Colonic mucosa (tissue), 4 donors: ENCODE measurements at regions not wholly inside any gene's neighbourhood (a gene's known extent, or its start where the extent isn't known, plus 50 kb on each side); places are given as distances from the start of the nearest gene placed in this dataset.

Experiments used
- DNase-seq: peaks from one replicate; pipeline ENCODE4 v3.0.0-alpha.2; 2020
- H3K27ac ChIP-seq: fragments of 200-600 bp; one replicate; pipeline ENCODE4 v1.8.0; 2021
- H3K27me3 ChIP-seq: fragments of 200-600 bp; one replicate; pipeline ENCODE4 v1.8.0; 2021
- H3K36me3 ChIP-seq: fragments of 200-600 bp; one replicate; pipeline ENCODE4 v1.8.0; 2021
- H3K4me1 ChIP-seq: fragments of 200-600 bp; one replicate; pipeline ENCODE4 v1.8.0; 2021; ENCODE audit warnings: mild to moderate bottlenecking
- H3K4me3 ChIP-seq: fragments of 200-600 bp; one replicate; pipeline ENCODE4 v1.8.0; 2021
- H3K9ac ChIP-seq, 2 donors: one replicate each; pipeline ENCODE4 v1.7.0; 2013; ENCODE audit warnings: control low read depth in 2 of 2, low read depth in 2 of 2, low read length in 2 of 2
- H3K9me3 ChIP-seq: fragments of 200-600 bp; one replicate; pipeline ENCODE4 v1.8.0; 2021
- CTCF ChIP-seq: fragments of 200-600 bp; IDR thresholded peaks from one replicate; pipeline ENCODE4 v1.8.0; 2022; ENCODE audit warnings: antibody characterized with exemption, mild to moderate bottlenecking
- intact Hi-C: fragments of 100-400 bp; cut with DNase I; formaldehyde crosslinking; loops from one replicate; pipeline ENCODE4 v1.14.1; 2022
- donor health status: healthy.
- donor health status: DM: no; HTN: no; CAD: no.
- donor health status: DM: no; HTN: no; CAD: no.

DNA sequence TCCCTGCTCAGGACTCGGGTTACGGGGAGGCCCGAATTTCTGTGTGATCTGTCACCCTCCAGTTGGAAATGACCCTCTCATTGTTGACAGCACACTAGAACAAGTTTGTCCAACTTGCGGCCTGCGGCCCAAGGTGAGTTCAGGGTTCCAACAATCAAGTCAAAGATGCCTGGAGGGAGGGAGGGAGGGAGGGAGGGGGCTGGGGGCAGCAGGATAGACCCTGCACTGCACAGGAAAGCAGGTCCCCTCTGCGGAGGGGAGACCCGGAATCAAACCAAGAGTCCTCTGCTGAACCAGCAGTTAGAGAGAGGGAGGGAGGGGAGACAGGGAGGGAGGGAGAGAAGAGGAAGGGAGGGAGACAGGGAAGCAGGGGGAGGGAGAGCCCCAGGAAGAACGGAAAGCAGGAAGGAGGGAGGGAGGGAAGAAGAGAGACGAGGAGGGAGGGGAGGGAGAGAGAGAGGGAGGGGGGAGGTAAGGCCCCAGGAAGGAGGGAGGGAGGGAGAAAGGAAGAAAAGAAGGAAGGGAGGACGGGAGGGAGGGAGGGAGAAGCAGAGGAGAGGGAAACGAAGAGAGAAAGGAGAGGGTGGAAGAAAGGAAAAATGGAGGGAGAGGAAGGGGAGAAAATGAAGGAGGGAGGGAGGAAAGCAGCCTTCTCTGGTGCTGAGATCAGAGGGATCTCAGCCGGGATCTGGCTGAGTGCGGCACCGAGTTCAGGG is 96.7 kb upstream of the CDH5 start:
- Histone ChIP-seq H3K36me3 (no peaks in the 10 kb centered on the region), H3K9me3 (no peaks in the 10 kb centered on the region), H3K9ac (no peak overlapping the region), H3K4me3 (peak overlapping the region; percentile 31), H3K4me1 (peaks cover 6% of the 10 kb centered on the region), H3K27me3 (no peaks in the 10 kb centered on the region), H3K27ac (no peak overlapping the region)
- DNase-seq, result no peak
- intact Hi-C loops, result no loop called here
- no peak for TF ChIP-seq CTCF

DNA sequence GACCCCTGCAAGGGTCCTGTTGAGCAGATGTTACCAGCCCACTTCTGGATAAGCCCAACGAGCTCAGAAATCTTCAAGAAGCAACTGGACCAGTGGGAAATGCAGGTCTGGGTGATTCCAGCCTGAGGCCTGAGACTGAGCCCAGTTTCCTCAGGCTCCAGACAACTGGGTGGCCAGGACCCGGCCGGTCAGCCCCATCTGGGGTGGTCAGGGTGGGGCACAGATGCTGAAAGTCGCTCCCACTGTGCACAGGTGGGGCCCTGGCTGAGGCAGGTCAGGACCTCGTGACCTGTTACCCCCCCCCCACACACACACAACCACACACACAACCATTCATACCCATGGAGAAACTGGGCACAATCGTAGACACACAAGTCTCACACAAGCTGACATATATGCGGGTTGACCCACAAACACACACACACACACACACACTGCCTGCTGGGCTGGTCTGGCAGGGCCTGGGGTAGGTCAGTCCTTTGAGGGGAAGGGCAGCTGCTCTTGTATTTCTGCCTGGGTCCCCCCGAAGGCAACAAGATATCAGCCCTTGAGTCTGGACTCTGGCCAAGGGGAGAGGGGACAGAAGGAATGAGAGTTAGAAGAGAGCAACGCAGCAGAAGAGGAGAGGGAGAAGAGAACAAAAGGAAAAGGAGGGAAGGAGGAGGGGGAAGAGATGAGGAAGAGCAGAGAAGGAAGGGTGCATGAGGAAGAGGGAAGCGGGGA is 99.0 kb upstream of the CDH5 start:
- H3K27ac ChIP-seq, result peak overlapping the region; percentile 12
- intact Hi-C loops, result no loop called here
- peaks cover 6% of the 10 kb centered on the region for H3K4me1 ChIP-seq
- no peaks in the 10 kb centered on the region for H3K36me3 ChIP-seq
- H3K9me3 ChIP-seq, result no peaks in the 10 kb centered on the region
- peak overlapping the region; percentile 19 to 35 for H3K9ac ChIP-seq
- TF ChIP-seq CTCF, result no peak
- no peak overlapping the region for H3K4me3 ChIP-seq
- no peaks in the 10 kb centered on the region for H3K27me3 ChIP-seq
- DNase-seq, result no peak

DNA sequence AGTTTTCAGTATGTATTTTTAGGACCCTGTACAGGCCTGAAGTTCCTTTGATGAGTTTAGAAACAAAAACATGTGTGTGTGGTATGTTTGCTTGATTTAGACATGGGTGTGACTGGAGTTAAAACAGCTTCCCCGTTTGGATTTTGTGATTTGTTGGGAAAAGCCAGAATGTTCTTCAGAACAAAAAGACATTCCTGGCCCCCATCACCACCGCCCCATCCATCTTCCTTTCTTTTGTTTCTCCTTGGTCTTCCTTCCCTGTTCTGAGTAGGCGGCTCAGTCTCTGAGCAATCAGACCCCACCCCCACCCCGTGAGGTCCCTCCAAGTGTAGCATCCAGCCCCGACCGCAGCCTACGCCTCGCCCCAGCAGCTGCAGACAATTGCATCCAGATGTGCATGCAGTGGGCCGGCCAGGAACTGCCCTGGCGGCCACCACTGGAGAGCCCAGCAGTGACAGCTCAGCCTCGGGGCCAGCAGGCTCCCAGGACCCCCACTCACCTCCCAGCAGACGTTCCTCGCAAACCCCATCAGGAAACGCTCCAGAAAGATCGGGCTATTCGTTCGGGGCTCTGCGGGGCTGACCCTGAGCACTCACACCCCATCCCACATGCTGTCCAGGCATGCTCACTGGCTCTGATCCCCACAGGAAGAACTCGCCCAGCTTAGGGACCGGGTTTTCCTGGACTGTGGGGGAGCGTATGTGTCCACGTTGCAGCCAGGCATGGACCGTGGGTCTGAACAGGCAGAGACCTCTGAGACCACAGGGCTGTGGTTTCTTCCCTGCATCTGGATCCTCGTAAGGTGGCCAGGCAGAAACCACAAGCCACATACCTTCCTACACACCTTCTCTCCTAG is 99.8 kb upstream of the CDH5 start:
- no peak for TF ChIP-seq CTCF
- peak overlapping the region; percentile 12 for H3K27ac ChIP-seq
- no peak for DNase-seq
- no peaks in the 10 kb centered on the region for H3K36me3 ChIP-seq
- H3K27me3 ChIP-seq, result no peaks in the 10 kb centered on the region
- intact Hi-C loops, result no loop called here
- H3K9me3 ChIP-seq, result no peaks in the 10 kb centered on the region
- peak overlapping the region; percentile 19 to 35 for H3K9ac ChIP-seq
- H3K4me3 ChIP-seq, result no peak overlapping the region
- H3K4me1 ChIP-seq, result peaks cover 6% of the 10 kb centered on the region

DNA sequence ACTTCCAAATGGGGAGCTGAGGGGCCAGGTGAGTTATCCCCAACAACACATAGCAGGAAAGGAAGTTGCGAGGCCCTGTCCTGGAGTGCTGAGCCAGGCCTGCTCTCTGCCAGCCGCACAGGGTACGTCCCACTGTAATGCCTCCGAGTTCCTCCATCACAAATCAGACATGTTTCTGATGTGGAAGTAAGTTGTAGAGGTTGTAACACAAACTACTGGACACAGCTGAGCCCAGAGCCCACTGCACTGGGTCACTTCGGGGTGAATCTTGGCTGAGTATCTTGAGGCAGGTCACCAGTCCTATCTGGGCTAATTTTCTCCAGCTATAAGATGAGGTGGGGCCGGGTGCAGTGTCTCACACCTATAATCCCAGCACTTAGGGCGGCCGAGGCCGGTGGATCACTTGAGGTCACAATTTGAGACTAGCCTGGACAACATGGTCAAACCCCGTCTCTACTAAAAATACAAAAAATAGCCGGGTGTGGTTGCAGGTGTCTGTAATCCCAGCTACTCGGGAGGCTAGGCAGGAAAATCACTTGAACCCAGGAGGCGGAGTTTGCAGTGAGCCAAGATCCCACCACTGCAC is 100.8 kb upstream of the CDH5 start:
- Histone ChIP-seq H3K27me3 (no peaks in the 10 kb centered on the region), H3K4me1 (peaks cover 6% of the 10 kb centered on the region), H3K27ac (no peak overlapping the region)

More for the DNA sequence above, 100.8 kb upstream of the CDH5 start:
- no peak for DNase-seq
- intact Hi-C loops, result no loop called here
- Histone ChIP-seq H3K4me3 (no peak overlapping the region), H3K9me3 (no peaks in the 10 kb centered on the region), H3K9ac (no peak overlapping the region), H3K36me3 (no peaks in the 10 kb centered on the region)
- no peak for TF ChIP-seq CTCF
